PC-3 (cell line): ENCODE measurements at regions not wholly inside any gene's neighbourhood (a gene's known extent, or its start where the extent isn't known, plus 50 kb on each side); places are given as distances from the start of the nearest gene placed in this dataset.

Source experiments
- ATAC-seq: fragments of 200-7000 bp; cut with Tn5 transposase; 2 replicates; pipeline ENCODE4 v1.9.1; 2020; ENCODE audit warnings: mild to moderate bottlenecking, moderate library complexity
- BruUV-seq: library from RNA; stranded (reverse); fragments of 400-500 nt; replicated peaks from 2 replicates; lab custom pipeline; 2021; lab: Mats Ljungman, UMichigan
- CTCF ChIA-PET: fragments of 300-600 bp; sonication (Branson Sonifier 250); formaldehyde crosslinking; loops from one replicate; lab custom pipeline; 2022; ENCODE audit warnings: antibody characterized with exemption; lab: Charles Lee
- POLR2A ChIA-PET: fragments of 300-600 bp; sonication (Branson Sonifier 250); formaldehyde crosslinking; loops from one replicate; lab custom pipeline; 2022; ENCODE audit warnings: antibody characterized with exemption; ENCODE audit not compliant: unreplicated experiment; lab: Charles Lee
- DNase-seq: peaks from one replicate; pipeline ENCODE4 v3.0.0-alpha.2; 2015
- H2AFZ ChIP-seq: fragments of 300-600 bp; sonication (generic); 2 replicates; pipeline ENCODE4 v1.6.0; 2016; ENCODE audit warnings: antibody characterized with exemption, low read length
- H3F3A ChIP-seq: fragments of 300-600 bp; sonication (generic); one replicate; pipeline ENCODE4 v1.6.0; 2017; ENCODE audit warnings: antibody characterized with exemption, low read length, control low read depth, mild to moderate bottlenecking; ENCODE audit not compliant: unreplicated experiment
- H3K27ac ChIP-seq: fragments of 300-600 bp; sonication (generic); 2 replicates; pipeline ENCODE4 v1.5.1; 2016; ENCODE audit warnings: mild to moderate bottlenecking, low read length
- H3K27me3 ChIP-seq: fragments of 300-600 bp; sonication (generic); 2 replicates; pipeline ENCODE4 v1.6.1; 2016; ENCODE audit warnings: low read length, mixed read lengths
- H3K36me3 ChIP-seq: fragments of 300-600 bp; sonication (generic); 2 replicates; pipeline ENCODE4 v1.6.1; 2016; ENCODE audit warnings: low read depth, mixed run types, low read length, mixed read lengths
- H3K4me1 ChIP-seq: fragments of 300-600 bp; sonication (generic); 2 replicates; pipeline ENCODE4 v1.5.1; 2016; ENCODE audit warnings: low read length; ENCODE audit not compliant: insufficient read depth
- H3K4me2 ChIP-seq: fragments of 300-600 bp; sonication (generic); 2 replicates; pipeline ENCODE4 v1.6.0; 2016; ENCODE audit warnings: low read length
- H3K4me3 ChIP-seq: fragments of 300-600 bp; sonication (generic); 2 replicates; pipeline ENCODE4 v1.5.1; 2016; ENCODE audit warnings: mild to moderate bottlenecking, low read length, mixed read lengths
- H3K79me2 ChIP-seq: fragments of 300-600 bp; sonication (generic); 2 replicates; pipeline ENCODE4 v1.6.1; 2017; ENCODE audit warnings: low read length, mixed read lengths
- H3K9ac ChIP-seq: fragments of 300-600 bp; sonication (generic); 2 replicates; pipeline ENCODE4 v1.6.0; 2016; ENCODE audit warnings: mild to moderate bottlenecking, low read length
- H3K9me2 ChIP-seq: fragments of 300-600 bp; sonication (generic); replicated peaks from 2 replicates; pipeline ENCODE4 v1.6.1; 2016; ENCODE audit warnings: mixed run types, low read length, mixed read lengths
- H3K9me3 ChIP-seq: fragments of 300-600 bp; sonication (generic); 2 replicates; pipeline ENCODE4 v1.6.1; 2016; ENCODE audit warnings: low read length, mixed read lengths
- H4K20me1 ChIP-seq: fragments of 300-600 bp; sonication (generic); 2 replicates; pipeline ENCODE4 v1.6.1; 2016; ENCODE audit warnings: low read length, mixed read lengths
- CTCF ChIP-seq: fragments of 300-600 bp; sonication (generic); conservative IDR thresholded peaks from 2 replicates; pipeline ENCODE4 v1.5.1; 2017; ENCODE audit warnings: antibody characterized with exemption, low read depth, mild to moderate bottlenecking, low read length
- EZH2 ChIP-seq: fragments of 300-600 bp; sonication (generic); IDR thresholded peaks from one replicate; pipeline ENCODE4 v1.6.1; 2017; ENCODE audit warnings: antibody characterized with exemption, mild to moderate bottlenecking, low read length; ENCODE audit not compliant: unreplicated experiment
- EZH2phosphoT487 ChIP-seq: fragments of 300-600 bp; sonication (generic); IDR thresholded peaks from 2 replicates; pipeline ENCODE4 v1.6.1; 2018; ENCODE audit warnings: mild to moderate bottlenecking, antibody characterized with exemption, low read length, borderline replicate concordance
- intact Hi-C: fragments of 100-400 bp; cut with micrococcal nuclease; formaldehyde crosslinking; loops from 2 replicates; pipeline ENCODE4 v1.9.0; 2023

GRCh38 chr2:66030553-66030952 lies 404.4 kb upstream of the MEIS1 start:
- DNase-seq = peak; percentile 27
- Histone ChIP-seq H3K4me2 (no peak overlapping the region), H3K79me2 (no peaks in the 10 kb centered on the region), H2AFZ (no peak overlapping the region), H3K27ac (no peak overlapping the region), H3K9ac (no peak overlapping the region), H4K20me1 (no peaks in the 10 kb centered on the region), H3K36me3 (no peaks in the 10 kb centered on the region), H3K9me3 (no peaks in the 10 kb centered on the region), H3K4me1 (no peaks in the 10 kb centered on the region), H3K9me2 (no peaks in the 10 kb centered on the region), H3F3A (no peaks in the 10 kb centered on the region), H3K4me3 (no peak overlapping the region), H3K27me3 (peaks cover 16% of the 10 kb centered on the region; the same call in 1 of the 2 replicates)
- ATAC-seq = no peak
- BruUV-seq = no TSS peak
- ChIA-PET CTCF (no interaction called here), POLR2A (no interaction called here)
- TF ChIP-seq CTCF (peak; percentile 37; the same call in 1 of the 2 replicates), EZH2phosphoT487 (no peak)
- intact Hi-C loops = no loop called here

GRCh38 chr2:66024391-66024790 lies 410.5 kb upstream of the MEIS1 start:
- Histone ChIP-seq H3K27me3 (peaks cover 35% of the 10 kb centered on the region), H3K9me2 (no peaks in the 10 kb centered on the region), H4K20me1 (no peaks in the 10 kb centered on the region), H3K79me2 (no peaks in the 10 kb centered on the region), H2AFZ (no peak overlapping the region), H3K9me3 (no peaks in the 10 kb centered on the region), H3K9ac (no peak overlapping the region), H3K4me1 (no peaks in the 10 kb centered on the region), H3F3A (no peaks in the 10 kb centered on the region), H3K27ac (no peak overlapping the region), H3K36me3 (no peaks in the 10 kb centered on the region), H3K4me2 (no peak overlapping the region), H3K4me3 (no peak overlapping the region)
- TF ChIP-seq EZH2 = no peak
- TF ChIP-seq EZH2phosphoT487 = no peak
- no peak for TF ChIP-seq CTCF
- CTCF ChIA-PET = no interaction called here
- DNase-seq (no peak), ATAC-seq (no peak)
- BruUV-seq = no TSS peak
- intact Hi-C loops = no loop called here
- POLR2A ChIA-PET = no interaction called here

GRCh38 chr2:66021296-66021695 lies 413.6 kb upstream of the MEIS1 start:
- H3K9me2 ChIP-seq = no peaks in the 10 kb centered on the region
- no peak overlapping the region for H2AFZ ChIP-seq
- BruUV-seq = no TSS peak
- H3K27me3 ChIP-seq = peaks cover 25% of the 10 kb centered on the region
- H3F3A ChIP-seq = no peaks in the 10 kb centered on the region
- no peaks in the 10 kb centered on the region for H3K4me1 ChIP-seq
- no peak overlapping the region for H3K4me3 ChIP-seq
- H3K9ac ChIP-seq = no peak overlapping the region
- intact Hi-C loops = no loop called here
- no peak for TF ChIP-seq EZH2
- ATAC-seq (no peak), DNase-seq (no peak)
- no peaks in the 10 kb centered on the region for H4K20me1 ChIP-seq
- ChIA-PET CTCF (no interaction called here), POLR2A (no interaction called here)
- no peak overlapping the region for H3K27ac ChIP-seq
- no peaks in the 10 kb centered on the region for H3K36me3 ChIP-seq
- H3K9me3 ChIP-seq = no peaks in the 10 kb centered on the region
- H3K4me2 ChIP-seq = no peak overlapping the region
- no peaks in the 10 kb centered on the region for H3K79me2 ChIP-seq
